Naive B cell (primary cell): ENCODE measurements at regions not wholly inside any gene's neighbourhood (a gene's known extent, or its start where the extent isn't known, plus 50 kb on each side); places are given as distances from the start of the nearest gene placed in this dataset.

Source experiments
- ATAC-seq, 2 donors: fragments of 150-1000 bp; cut with Tn5 transposase; 2 replicates each; pipeline ENCODE4 v1.10.0; 2021; ENCODE audit warnings: low read depth in 2 of 2, mild to moderate bottlenecking in 2 of 2, moderate library complexity in 2 of 2
- DNase-seq: peaks from one replicate; pipeline ENCODE4 v3.0.0; 2022
- H3K27ac Mint-ChIP-seq, 6 donors: one replicate each; pipeline ENCODE4 v1.8.0; 2020 to 2022; ENCODE audit warnings: mild to moderate bottlenecking in 6 of 6, mixed read lengths in 6 of 6, moderate library complexity in 5 of 6, inconsistent platforms in 2 of 6
- H3K27me3 Mint-ChIP-seq, 3 donors: one replicate each; pipeline ENCODE4 v1.8.0; 2021 to 2022; ENCODE audit warnings: mixed read lengths in 3 of 3, mild to moderate bottlenecking in 1 of 3
- H3K36me3 Mint-ChIP-seq, 2 donors: one replicate each; pipeline ENCODE4 v1.8.0; 2020 to 2022; ENCODE audit warnings: mixed read lengths in 2 of 2, inconsistent platforms in 1 of 2, mild to moderate bottlenecking in 1 of 2
- H3K4me1 Mint-ChIP-seq, 3 donors: one replicate each; pipeline ENCODE4 v1.8.0; 2020 to 2022; ENCODE audit warnings: mixed read lengths in 3 of 3, inconsistent platforms in 1 of 3, mild to moderate bottlenecking in 1 of 3, moderate library complexity in 1 of 3
- H3K4me3 Mint-ChIP-seq, 8 donors: one replicate each; pipeline ENCODE4 v1.8.0; 2020 to 2022; ENCODE audit warnings: mild to moderate bottlenecking in 8 of 8, mixed read lengths in 8 of 8, moderate library complexity in 8 of 8, inconsistent platforms in 2 of 8
- H3K9me3 Mint-ChIP-seq, 7 donors: one replicate each; pipeline ENCODE4 v1.8.0; 2020 to 2022; ENCODE audit warnings: mixed read lengths in 7 of 7, mild to moderate bottlenecking in 5 of 7, inconsistent platforms in 2 of 7, moderate library complexity in 1 of 7

GRCh38 chr12:90091809-90092208, 383.2 kb upstream of the ATP2B1 start:
- peaks cover 7 to 12% (median 8%) of the 10 kb centered on the region in 3 donors for H3K4me1 Mint-ChIP-seq
- peaks cover 0 to 11% (median 2%) of the 10 kb centered on the region in 7 donors for H3K9me3 Mint-ChIP-seq
- no peak for ATAC-seq

DNA sequence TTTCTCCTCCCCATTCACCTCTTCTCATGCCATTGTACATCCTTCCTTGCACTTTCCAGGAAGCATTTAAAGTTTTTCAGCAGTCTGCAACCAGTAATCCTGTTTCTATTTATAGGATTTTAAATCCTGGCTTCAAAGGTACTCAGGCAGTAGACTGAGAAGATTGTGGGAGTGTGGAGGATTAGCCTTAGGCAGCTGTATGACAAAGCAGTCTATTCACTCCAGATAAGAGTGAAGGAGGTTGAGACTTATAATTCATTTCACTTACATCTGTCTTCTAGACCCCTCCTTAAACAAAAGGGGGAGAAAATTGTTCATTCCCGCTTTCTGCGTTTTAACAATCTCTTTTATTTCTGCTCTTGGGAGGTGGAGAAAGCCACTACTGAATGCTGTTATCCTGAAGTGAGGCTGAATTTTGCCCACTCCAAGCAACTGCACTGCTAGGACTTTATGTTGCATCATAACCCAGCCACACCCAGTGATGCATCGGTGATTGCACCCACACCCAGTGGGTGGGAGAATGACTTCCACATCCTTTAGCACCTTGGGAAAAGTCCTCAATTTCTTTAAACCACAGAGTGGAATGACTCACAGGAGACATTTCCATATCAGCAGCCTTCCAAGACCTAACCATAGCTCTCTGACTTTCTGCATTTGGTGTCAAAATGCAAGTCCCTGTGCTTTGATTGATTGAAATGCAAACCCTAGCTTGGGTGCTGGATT, 382.5 kb upstream of the ATP2B1 start:
- ATAC-seq (no peak), DNase-seq (no peak)
- peaks cover 0 to 11% (median 2%) of the 10 kb centered on the region in 7 donors for H3K9me3 Mint-ChIP-seq
- no peak overlapping the region for H3K4me3 Mint-ChIP-seq
- peaks cover 7 to 12% (median 8%) of the 10 kb centered on the region in 3 donors for H3K4me1 Mint-ChIP-seq
- no peak overlapping the region for H3K27ac Mint-ChIP-seq
- H3K27me3 Mint-ChIP-seq, result no peaks in the 10 kb centered on the region
- H3K36me3 Mint-ChIP-seq, result peaks cover 5 to 9% of the 10 kb centered on the region in 2 donors

More at GRCh38 chr12:90091809-90092208, 383.2 kb upstream of the ATP2B1 start:
- Mint-ChIP-seq H3K4me3 (no peak overlapping the region), H3K36me3 (peaks cover 5 to 9% of the 10 kb centered on the region in 2 donors), H3K27me3 (no peaks in the 10 kb centered on the region), H3K27ac (no peak overlapping the region)
- DNase-seq, result no peak

DNA sequence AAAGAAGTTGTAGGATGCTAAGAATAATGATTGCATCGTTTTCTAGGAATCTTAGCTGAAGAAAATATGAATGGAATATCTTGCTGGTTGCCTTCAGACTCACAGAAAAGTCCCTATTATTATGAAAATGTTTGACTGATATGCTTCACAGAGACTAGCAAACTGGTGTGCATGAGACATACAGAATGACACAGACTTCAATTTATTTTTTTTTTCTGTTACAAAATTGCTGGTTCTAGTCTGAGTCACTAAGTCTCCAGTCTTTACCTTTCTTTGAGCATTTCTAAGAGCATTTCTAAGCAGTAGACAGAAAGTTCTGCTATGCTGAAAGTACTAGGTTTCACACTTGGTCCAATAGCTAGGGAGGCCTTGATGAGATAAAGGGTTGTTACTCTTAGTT, 377.6 kb upstream of the ATP2B1 start:
- Mint-ChIP-seq H3K4me3 (no peak overlapping the region), H3K4me1 (peaks cover 3 to 7% (median 6%) of the 10 kb centered on the region in 3 donors), H3K27ac (no peak overlapping the region), H3K36me3 (peaks cover 5 to 9% of the 10 kb centered on the region in 2 donors), H3K27me3 (no peaks in the 10 kb centered on the region), H3K9me3 (peaks cover 0 to 11% (median 2%) of the 10 kb centered on the region in 7 donors)
- ATAC-seq, result no peak
- no peak for DNase-seq

- Mint-ChIP-seq H3K9me3 (peaks cover 0 to 9% (median 2%) of the 10 kb centered on the region in 7 donors), H3K27ac (no peak overlapping the region), H3K36me3 (peaks cover 5 to 9% of the 10 kb centered on the region in 2 donors), H3K4me1 (peaks cover 0 to 6% (median 4%) of the 10 kb centered on the region in 3 donors), H3K27me3 (no peaks in the 10 kb centered on the region), H3K4me3 (no peak overlapping the region)
- ATAC-seq, result no peak
- no peak for DNase-seq
These were observed 377.0 kb upstream of the ATP2B1 start for GRCh38 chr12:90085494-90086274.

DNA sequence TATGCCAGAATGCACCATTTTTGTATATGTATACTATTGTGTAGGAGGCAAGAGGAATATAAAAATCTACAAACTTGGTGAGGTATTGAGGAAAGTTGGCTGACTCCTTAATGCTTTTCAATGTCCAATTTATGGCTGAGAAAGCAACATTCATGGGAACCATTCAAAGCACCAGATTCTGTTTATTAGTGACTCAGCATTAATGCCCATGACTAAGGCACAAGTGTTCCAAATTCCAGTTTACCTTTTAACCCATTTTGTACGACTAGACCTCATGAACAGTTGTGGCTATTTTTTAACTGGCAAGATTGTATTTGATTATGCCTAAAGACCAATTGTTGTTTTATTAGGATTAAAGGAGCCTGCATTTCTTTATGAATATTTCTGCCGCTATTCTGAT, 375.4 kb upstream of the ATP2B1 start:
- no peak for DNase-seq
- Mint-ChIP-seq H3K4me3 (no peak overlapping the region), H3K27ac (no peak overlapping the region), H3K9me3 (peaks cover 0 to 2% (median 0%) of the 10 kb centered on the region in 7 donors), H3K36me3 (no peaks in the 10 kb centered on the region), H3K27me3 (no peaks in the 10 kb centered on the region), H3K4me1 (no peaks in the 10 kb centered on the region)
- ATAC-seq, result no peak

DNA sequence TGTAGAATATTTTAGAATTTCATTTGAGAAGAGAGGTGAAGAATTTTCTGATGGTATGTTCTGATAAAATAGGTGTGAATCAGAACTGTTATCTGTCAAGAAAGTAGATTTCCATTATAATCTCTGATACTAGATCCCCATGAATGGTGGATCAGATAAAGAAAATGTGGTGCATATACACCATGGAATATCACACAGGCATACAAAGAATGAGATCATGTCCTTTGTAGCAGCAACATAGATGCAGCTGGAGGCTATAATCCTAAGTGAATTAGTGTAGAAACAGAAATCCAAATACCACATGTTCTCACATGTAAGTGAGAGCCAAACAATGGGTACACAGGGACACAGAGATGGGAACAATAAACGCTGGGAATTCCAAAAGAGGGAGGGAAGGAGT, 372.0 kb upstream of the ATP2B1 start:
- Mint-ChIP-seq H3K27ac (peak overlapping the region in 1 of 6 donors; percentile 1), H3K4me1 (no peaks in the 10 kb centered on the region), H3K27me3 (no peaks in the 10 kb centered on the region), H3K9me3 (peaks cover 0 to 2% (median 0%) of the 10 kb centered on the region in 7 donors), H3K36me3 (no peaks in the 10 kb centered on the region), H3K4me3 (no peak overlapping the region)
- ATAC-seq (no peak), DNase-seq (no peak)

DNA sequence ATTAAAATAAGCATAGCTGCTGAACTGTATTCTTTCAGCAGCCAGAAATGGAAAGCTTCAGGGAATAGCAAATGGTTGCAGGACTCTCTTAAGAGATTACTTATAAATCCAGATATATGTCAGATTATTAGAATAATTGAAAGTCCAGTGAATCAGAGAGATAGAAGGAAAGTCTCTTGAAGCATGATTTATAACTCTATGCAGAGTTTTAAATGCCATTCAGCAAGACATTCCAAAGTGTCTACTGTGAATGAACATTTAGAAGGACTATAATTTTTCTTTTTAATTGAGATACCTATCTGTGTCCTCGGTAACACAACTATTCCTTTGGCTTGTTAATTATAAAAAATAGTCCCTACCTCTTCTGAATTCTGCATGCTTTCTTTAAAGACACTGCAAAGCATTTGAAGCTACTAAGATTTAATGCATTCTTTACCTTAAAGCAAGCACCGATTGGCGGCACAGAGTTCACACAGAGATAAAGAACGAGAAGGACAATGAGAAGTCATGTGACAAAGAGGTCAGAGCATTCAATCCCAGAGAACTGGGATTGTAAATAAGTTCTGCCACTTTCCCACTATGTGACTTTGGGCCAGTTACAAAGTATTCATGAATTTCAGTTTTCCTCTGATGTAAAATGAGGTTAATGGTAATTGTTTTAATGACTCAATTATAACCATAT, 371.0 kb upstream of the ATP2B1 start:
- Mint-ChIP-seq H3K4me1 (peaks cover 3 to 5% (median 4%) of the 10 kb centered on the region in 3 donors), H3K27me3 (peaks cover 0 to 6% (median 0%) of the 10 kb centered on the region in 3 donors), H3K36me3 (peaks cover 0 to 6% of the 10 kb centered on the region in 2 donors), H3K27ac (no peak overlapping the region), H3K4me3 (no peak overlapping the region), H3K9me3 (peaks cover 0 to 4% (median 0%) of the 10 kb centered on the region in 7 donors)
- ATAC-seq, result no peak
- no peak for DNase-seq

DNA sequence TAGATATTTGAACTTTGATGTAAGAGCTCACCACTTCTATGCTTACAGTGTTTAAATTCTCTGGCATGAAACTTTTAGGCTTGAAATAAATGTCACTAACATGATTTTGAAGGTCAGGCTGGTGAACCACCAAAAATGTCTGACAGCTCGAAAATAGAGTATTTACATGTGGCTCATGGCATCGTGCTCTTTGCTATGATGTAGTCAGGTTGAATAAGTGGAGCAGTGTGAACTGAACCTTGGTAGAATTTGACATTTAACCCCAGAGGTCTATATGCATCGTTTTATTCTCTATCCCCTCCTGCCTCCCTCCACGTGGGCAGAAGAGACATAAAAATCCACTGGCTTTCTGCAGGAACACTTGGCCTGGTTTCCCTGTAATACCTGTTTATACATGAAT, 369.7 kb upstream of the ATP2B1 start:
- Mint-ChIP-seq H3K4me1 (peaks cover 4 to 8% (median 5%) of the 10 kb centered on the region in 3 donors), H3K27ac (no peak overlapping the region), H3K9me3 (peaks cover 0 to 6% (median 3%) of the 10 kb centered on the region in 7 donors), H3K27me3 (peaks cover 0 to 8% (median 3%) of the 10 kb centered on the region in 3 donors), H3K36me3 (peaks cover 5 to 8% of the 10 kb centered on the region in 2 donors), H3K4me3 (no peak overlapping the region)
- DNase-seq, result no peak
- ATAC-seq, result no peak

DNA sequence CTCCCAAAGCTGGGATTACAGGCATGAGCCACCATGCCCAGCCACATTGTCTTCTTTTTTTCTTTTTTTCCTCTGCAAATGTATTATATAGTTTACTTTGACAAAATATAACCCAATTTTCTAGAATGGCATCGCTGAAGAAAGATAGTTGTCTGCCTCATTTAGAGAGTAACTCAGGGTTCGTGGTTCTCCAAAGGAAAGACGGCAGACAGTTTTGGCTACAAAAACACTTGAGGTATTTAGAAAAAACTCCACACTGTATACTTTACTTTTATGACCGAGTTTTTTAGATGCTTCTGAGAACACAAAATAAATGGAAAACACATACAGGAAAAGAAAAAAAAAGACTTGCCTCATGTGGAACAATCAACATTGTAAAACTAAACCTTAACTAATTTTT, 369.1 kb upstream of the ATP2B1 start:
- H3K36me3 Mint-ChIP-seq, result peaks cover 6 to 8% of the 10 kb centered on the region in 2 donors
- peaks cover 4 to 9% (median 6%) of the 10 kb centered on the region in 3 donors for H3K4me1 Mint-ChIP-seq
- H3K27ac Mint-ChIP-seq, result no peak overlapping the region

DNA sequence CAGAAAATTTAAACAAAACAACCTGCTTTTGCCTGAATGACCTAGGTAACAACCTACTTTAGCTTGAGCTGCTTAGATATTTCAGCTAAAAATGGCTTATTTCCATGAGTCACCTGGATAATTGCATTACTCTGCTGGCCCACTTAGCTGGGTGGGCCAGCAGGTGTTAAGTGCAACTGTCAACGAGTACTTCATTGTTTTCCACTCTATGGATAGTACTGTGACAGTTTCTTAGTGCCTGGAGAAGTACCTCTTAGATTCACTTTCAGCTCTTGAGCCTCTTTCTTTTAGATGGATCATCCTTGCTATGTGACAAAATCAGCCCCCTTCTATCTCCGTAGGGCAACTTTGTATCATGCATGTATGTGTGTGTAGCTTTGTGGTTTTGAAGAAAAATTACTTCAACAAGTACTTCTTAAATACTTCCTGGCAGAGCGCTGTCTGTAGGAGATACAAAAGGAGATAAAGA, 368.2 kb upstream of the ATP2B1 start:
- Mint-ChIP-seq H3K4me1 (peaks cover 4 to 9% (median 6%) of the 10 kb centered on the region in 3 donors), H3K27ac (no peak overlapping the region), H3K27me3 (peaks cover 0 to 8% (median 5%) of the 10 kb centered on the region in 3 donors), H3K9me3 (peaks cover 0 to 8% (median 4%) of the 10 kb centered on the region in 7 donors), H3K4me3 (no peak overlapping the region), H3K36me3 (peaks cover 6 to 8% of the 10 kb centered on the region in 2 donors)
- ATAC-seq (no peak), DNase-seq (no peak)

More for the DNA sequence above, 369.1 kb upstream of the ATP2B1 start:
- Mint-ChIP-seq H3K9me3 (peaks cover 0 to 8% (median 4%) of the 10 kb centered on the region in 7 donors), H3K27me3 (peaks cover 0 to 8% (median 5%) of the 10 kb centered on the region in 3 donors), H3K4me3 (no peak overlapping the region)
- ATAC-seq, result no peak
- no peak for DNase-seq

- peaks cover 4 to 9% (median 6%) of the 10 kb centered on the region in 3 donors for H3K4me1 Mint-ChIP-seq
- H3K9me3 Mint-ChIP-seq, result peaks cover 4 to 17% (median 8%) of the 10 kb centered on the region in 7 donors
- peaks cover 0 to 8% (median 5%) of the 10 kb centered on the region in 3 donors for H3K27me3 Mint-ChIP-seq
- DNase-seq (no peak), ATAC-seq (no peak)
- H3K4me3 Mint-ChIP-seq, result no peak overlapping the region
- H3K27ac Mint-ChIP-seq, result no peak overlapping the region
- H3K36me3 Mint-ChIP-seq, result peaks cover 11 to 19% of the 10 kb centered on the region in 2 donors
These were observed 367.0 kb upstream of the ATP2B1 start for GRCh38 chr12:90075685-90076084.

- H3K4me1 Mint-ChIP-seq, result peaks cover 4 to 9% (median 6%) of the 10 kb centered on the region in 3 donors
- ATAC-seq (peak in 1 of 2 donors; percentile 30), DNase-seq (no peak)
- H3K27ac Mint-ChIP-seq, result no peak overlapping the region
- no peak overlapping the region for H3K4me3 Mint-ChIP-seq
- peaks cover 9 to 27% (median 12%) of the 10 kb centered on the region in 7 donors for H3K9me3 Mint-ChIP-seq
- peaks cover 0 to 14% (median 8%) of the 10 kb centered on the region in 3 donors for H3K27me3 Mint-ChIP-seq
- peaks cover 19 to 29% of the 10 kb centered on the region in 2 donors for H3K36me3 Mint-ChIP-seq
These were observed 365.4 kb upstream of the ATP2B1 start for GRCh38 chr12:90074086-90074485.

- Mint-ChIP-seq H3K27me3 (peaks cover 5 to 14% (median 8%) of the 10 kb centered on the region in 3 donors), H3K27ac (peak overlapping the region in 1 of 6 donors; percentile 73), H3K4me3 (no peak overlapping the region), H3K9me3 (peaks cover 9 to 27% (median 12%) of the 10 kb centered on the region in 7 donors), H3K4me1 (peaks cover 4 to 9% (median 6%) of the 10 kb centered on the region in 3 donors), H3K36me3 (peaks cover 19 to 29% of the 10 kb centered on the region in 2 donors)
- DNase-seq, result no peak
- ATAC-seq, result no peak
These were observed 363.4 kb upstream of the ATP2B1 start for GRCh38 chr12:90071996-90072395.
